ENCODE measurements at regions not wholly inside any gene's neighbourhood (a gene's known extent, or its start where the extent isn't known, plus 50 kb on each side); places are given as distances from the start of the nearest gene placed in this dataset.

DNA sequence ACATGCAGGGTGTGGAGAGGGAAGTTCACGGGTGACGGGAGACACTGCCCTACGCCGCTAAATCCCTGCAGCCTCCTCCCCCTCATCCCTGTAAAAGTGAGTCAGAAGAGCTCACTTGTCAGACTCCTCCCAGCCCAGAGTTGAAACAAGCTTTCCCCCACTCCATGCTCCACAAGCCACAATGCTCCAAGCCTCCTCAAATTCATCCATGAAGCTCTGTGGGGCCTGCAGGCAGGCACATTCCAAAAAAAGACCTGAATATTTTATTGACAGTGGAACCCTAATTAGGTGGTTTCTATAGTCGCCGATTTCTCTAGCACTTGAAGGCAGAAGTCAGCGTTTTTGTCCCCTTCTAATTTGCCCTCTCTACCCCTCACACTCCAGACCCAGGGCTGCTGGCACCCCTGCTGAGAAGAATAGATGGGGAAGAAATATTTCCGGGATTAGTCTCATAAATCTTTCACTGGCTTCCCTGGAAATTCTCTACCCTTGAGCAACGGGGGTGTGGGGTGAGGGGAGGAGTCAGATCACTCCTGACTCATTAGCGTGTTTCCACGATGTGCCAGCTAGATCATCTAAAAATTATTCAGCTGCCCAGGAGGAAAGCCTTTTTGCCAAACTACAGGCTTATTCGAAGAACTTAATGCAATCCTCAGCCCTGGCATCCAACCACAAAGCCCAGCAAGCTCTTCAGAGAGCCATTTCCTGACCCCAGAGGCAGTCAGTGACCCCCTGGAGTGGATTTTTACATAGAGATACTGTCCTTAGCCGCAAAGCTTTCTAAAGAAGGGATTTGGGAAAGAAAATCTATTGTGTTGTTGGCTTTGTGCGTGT, 97.1 kb downstream of the ENC1 start:
- Histone ChIP-seq H3K27me3 (ENCODE audit: control insufficient read depth in 2 of 2, insufficient read depth in 2 of 2, low read length in 2 of 2) (no peaks in the 10 kb centered on the region), H3K9me3 (ENCODE audit: control insufficient read depth in 2 of 3, low read length in 3 of 3) (no peaks in the 10 kb centered on the region), H3K4me1 (ENCODE audit: control insufficient read depth in 2 of 2, insufficient read depth in 2 of 2, low read length in 2 of 2) (no peaks in the 10 kb centered on the region), H3K27ac (ENCODE audit: low read depth, low read length) (no peak overlapping the region), H3K4me3 (ENCODE audit: low read length) (no peak overlapping the region), H3K36me3 (ENCODE audit: control insufficient read depth in 2 of 3, insufficient read depth in 3 of 3, low read length in 3 of 3) (no peaks in the 10 kb centered on the region)
- intact Hi-C loops (cut with micrococcal nuclease), result no loop called here
- POLR2A ChIA-PET, result no interaction called here
- CTCF ChIA-PET, result interaction anchor here (0.6 kb wide), 1 partner anchor 564 kb away, joined by 3 read pairs; no protein-coding TSS in a partner anchor
- H3K9me3 Mint-ChIP-seq, result peaks cover 0 to 2% (median 0%) of the 10 kb centered on the region in 11 donors
- peaks cover 8 to 11% (median 9%) of the 10 kb centered on the region in 5 donors for H3K27me3 Mint-ChIP-seq
- H3K36me3 Mint-ChIP-seq, result no peaks in the 10 kb centered on the region
- no peaks in the 10 kb centered on the region for H3K4me1 Mint-ChIP-seq
- H3K4me3 Mint-ChIP-seq, result no peak overlapping the region
- ATAC-seq, result no peak
- no peak for DNase-seq
- no peak overlapping the region for H3K27ac Mint-ChIP-seq

DNA sequence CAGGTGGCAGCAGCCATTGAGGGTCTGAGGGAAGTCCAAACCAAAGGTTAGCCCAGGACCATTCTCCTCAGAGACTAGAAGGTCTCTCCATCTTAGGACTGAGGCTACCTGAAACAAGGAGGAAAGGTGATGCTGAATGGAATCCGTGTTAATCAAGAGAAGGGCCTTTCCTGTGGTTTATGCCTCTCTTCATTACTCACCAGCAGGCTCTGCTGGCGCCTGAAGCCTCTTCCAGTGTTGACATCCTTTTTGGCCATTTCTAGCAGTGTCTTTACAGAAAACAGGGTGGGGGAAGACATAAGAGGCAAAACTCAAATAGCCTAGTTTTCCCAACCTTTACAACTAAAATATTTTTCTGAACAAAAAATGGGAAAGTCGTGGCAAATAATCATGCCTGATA, 98.0 kb downstream of the ENC1 start:
- H3K9me3 Mint-ChIP-seq, result peaks cover 0 to 2% (median 0%) of the 10 kb centered on the region in 11 donors
- no peaks in the 10 kb centered on the region for H3K27me3 ChIP-seq (ENCODE audit: control insufficient read depth in 2 of 2, insufficient read depth in 2 of 2, low read length in 2 of 2)
- intact Hi-C loops (cut with micrococcal nuclease), result no loop called here
- H3K4me3 Mint-ChIP-seq, result no peak overlapping the region
- H3K36me3 Mint-ChIP-seq, result peaks cover 0 to 5% (median 0%) of the 10 kb centered on the region in 5 donors
- H3K27me3 Mint-ChIP-seq, result peaks cover 9 to 16% (median 15%) of the 10 kb centered on the region in 5 donors
- H3K36me3 ChIP-seq (ENCODE audit: control insufficient read depth in 2 of 3, insufficient read depth in 3 of 3, low read length in 3 of 3), result no peaks in the 10 kb centered on the region
- DNase-seq (no peak), ATAC-seq (no peak)
- no peaks in the 10 kb centered on the region for H3K9me3 ChIP-seq (ENCODE audit: control insufficient read depth in 2 of 3, low read length in 3 of 3)
- POLR2A ChIA-PET, result no interaction called here
- CTCF ChIA-PET, result no interaction called here
- H3K27ac ChIP-seq (ENCODE audit: low read depth, low read length), result no peak overlapping the region
- no peaks in the 10 kb centered on the region for H3K4me1 ChIP-seq (ENCODE audit: control insufficient read depth in 2 of 2, insufficient read depth in 2 of 2, low read length in 2 of 2)
- H3K27ac Mint-ChIP-seq, result no peak overlapping the region
- H3K4me1 Mint-ChIP-seq, result no peaks in the 10 kb centered on the region
- no peak overlapping the region for H3K4me3 ChIP-seq (ENCODE audit: low read length)

GRCh38 chr5:74541381-74541781, 99.1 kb downstream of the ENC1 start:
- ATAC-seq, result no peak
- intact Hi-C loops (cut with micrococcal nuclease), result no loop called here

GRCh38 chr5:74540622-74541021, 99.9 kb downstream of the ENC1 start:
- Histone ChIP-seq H3K27me3 (ENCODE audit: control insufficient read depth in 2 of 2, insufficient read depth in 2 of 2, low read length in 2 of 2) (no peaks in the 10 kb centered on the region), H3K36me3 (ENCODE audit: control insufficient read depth in 2 of 3, insufficient read depth in 3 of 3, low read length in 3 of 3) (no peaks in the 10 kb centered on the region), H3K9me3 (ENCODE audit: control insufficient read depth in 2 of 3, low read length in 3 of 3) (no peaks in the 10 kb centered on the region), H3K4me3 (ENCODE audit: low read length) (no peak overlapping the region), H3K4me1 (ENCODE audit: control insufficient read depth in 2 of 2, insufficient read depth in 2 of 2, low read length in 2 of 2) (no peaks in the 10 kb centered on the region), H3K27ac (ENCODE audit: low read depth, low read length) (no peak overlapping the region)
- intact Hi-C loops (cut with micrococcal nuclease), result no loop called here
- Mint-ChIP-seq H3K27ac (no peak overlapping the region), H3K9me3 (peaks cover 0 to 6% (median under 1%) of the 10 kb centered on the region in 11 donors), H3K4me1 (no peaks in the 10 kb centered on the region), H3K27me3 (peaks cover 9 to 16% (median 15%) of the 10 kb centered on the region in 5 donors), H3K4me3 (no peak overlapping the region), H3K36me3 (peaks cover 0 to 5% (median 0%) of the 10 kb centered on the region in 5 donors)
- DNase-seq, result no peak
- CTCF ChIA-PET, result no interaction called here
- no peak for ATAC-seq
- POLR2A ChIA-PET, result no interaction called here

More at GRCh38 chr5:74541381-74541781, 99.1 kb downstream of the ENC1 start:
- Mint-ChIP-seq H3K4me3 (no peak overlapping the region), H3K36me3 (peaks cover 0 to 5% (median 0%) of the 10 kb centered on the region in 5 donors), H3K27ac (no peak overlapping the region), H3K27me3 (peaks cover 9 to 16% (median 15%) of the 10 kb centered on the region in 5 donors), H3K4me1 (no peaks in the 10 kb centered on the region), H3K9me3 (peaks cover 0 to 2% (median 0%) of the 10 kb centered on the region in 11 donors)
- Histone ChIP-seq H3K9me3 (ENCODE audit: control insufficient read depth in 2 of 3, low read length in 3 of 3) (no peaks in the 10 kb centered on the region), H3K4me3 (ENCODE audit: low read length) (no peak overlapping the region), H3K27me3 (ENCODE audit: control insufficient read depth in 2 of 2, insufficient read depth in 2 of 2, low read length in 2 of 2) (no peaks in the 10 kb centered on the region), H3K36me3 (ENCODE audit: control insufficient read depth in 2 of 3, insufficient read depth in 3 of 3, low read length in 3 of 3) (no peaks in the 10 kb centered on the region), H3K27ac (ENCODE audit: low read depth, low read length) (no peak overlapping the region), H3K4me1 (ENCODE audit: control insufficient read depth in 2 of 2, insufficient read depth in 2 of 2, low read length in 2 of 2) (no peaks in the 10 kb centered on the region)
- no peak for DNase-seq
- ChIA-PET POLR2A (no interaction called here), CTCF (no interaction called here)

DNA sequence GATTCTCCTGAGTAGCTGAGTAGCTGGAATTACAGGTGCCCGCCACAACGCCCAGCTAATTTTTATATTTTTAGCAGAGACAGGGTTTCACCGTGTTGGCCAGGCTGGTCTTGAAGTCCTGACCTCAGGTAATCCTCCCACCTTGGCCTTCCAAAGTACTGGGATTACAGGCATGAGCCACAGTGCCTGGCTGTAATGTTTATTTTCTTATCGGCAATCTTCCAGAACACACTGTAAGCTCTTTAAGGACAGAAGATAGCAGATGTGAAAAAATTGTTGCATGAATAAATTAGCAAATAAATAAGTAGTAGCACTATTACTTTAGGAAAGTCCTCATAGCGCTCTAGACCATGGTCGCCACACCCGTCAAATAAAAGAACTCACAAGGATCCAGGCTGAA, 100.5 kb downstream of the ENC1 start:
- Histone ChIP-seq H3K36me3 (ENCODE audit: control insufficient read depth in 2 of 3, insufficient read depth in 3 of 3, low read length in 3 of 3) (no peaks in the 10 kb centered on the region), H3K4me3 (ENCODE audit: low read length) (no peak overlapping the region), H3K27ac (ENCODE audit: low read depth, low read length) (no peak overlapping the region), H3K27me3 (ENCODE audit: control insufficient read depth in 2 of 2, insufficient read depth in 2 of 2, low read length in 2 of 2) (no peaks in the 10 kb centered on the region), H3K4me1 (ENCODE audit: control insufficient read depth in 2 of 2, insufficient read depth in 2 of 2, low read length in 2 of 2) (no peaks in the 10 kb centered on the region), H3K9me3 (ENCODE audit: control insufficient read depth in 2 of 3, low read length in 3 of 3) (peaks cover 0 to under 1% (median 0%) of the 10 kb centered on the region in 3 experiments)
- CTCF ChIA-PET, result no interaction called here
- intact Hi-C loops (cut with micrococcal nuclease), result no loop called here
- H3K4me3 Mint-ChIP-seq, result no peak overlapping the region
- H3K27me3 Mint-ChIP-seq, result peaks cover 9 to 16% (median 15%) of the 10 kb centered on the region in 5 donors
- peaks cover 0 to 6% (median 0%) of the 10 kb centered on the region in 5 donors for H3K36me3 Mint-ChIP-seq
- no peak overlapping the region for H3K27ac Mint-ChIP-seq
- no peak for DNase-seq
- POLR2A ChIA-PET, result no interaction called here
- no peak for ATAC-seq
- peaks cover 0 to 13% (median 4%) of the 10 kb centered on the region in 11 donors for H3K9me3 Mint-ChIP-seq
- H3K4me1 Mint-ChIP-seq, result no peaks in the 10 kb centered on the region

DNA sequence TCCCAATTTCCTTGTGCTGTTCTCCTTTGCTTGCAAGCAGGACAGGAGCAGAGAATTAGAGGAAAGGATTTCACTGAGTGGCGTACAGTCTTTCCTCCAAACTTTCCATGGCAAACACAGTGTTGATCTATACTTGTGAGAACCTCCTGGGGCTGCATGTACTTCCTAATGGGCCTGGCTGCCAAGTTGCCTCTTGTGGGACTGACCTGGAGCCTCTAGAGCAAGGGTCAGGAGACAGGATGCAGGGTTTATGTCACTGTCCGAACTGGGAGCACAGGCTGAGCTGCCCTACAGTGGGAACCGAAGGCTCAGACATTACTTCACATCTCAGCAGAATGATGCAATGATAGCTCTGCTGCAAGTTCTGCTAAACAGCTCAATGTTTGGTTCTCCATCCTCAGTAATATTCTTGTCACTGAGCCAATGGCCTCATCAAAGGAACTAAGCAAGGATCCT, 102.3 kb downstream of the ENC1 start:
- no peaks in the 10 kb centered on the region for H3K36me3 ChIP-seq (ENCODE audit: control insufficient read depth in 2 of 3, insufficient read depth in 3 of 3, low read length in 3 of 3)
- Mint-ChIP-seq H3K4me1 (no peaks in the 10 kb centered on the region), H3K9me3 (peaks cover 3 to 30% (median 13%) of the 10 kb centered on the region in 11 donors), H3K36me3 (peaks cover 0 to 19% (median 0%) of the 10 kb centered on the region in 5 donors), H3K27me3 (peaks cover 3 to 18% (median 12%) of the 10 kb centered on the region in 5 donors), H3K4me3 (no peak overlapping the region), H3K27ac (no peak overlapping the region)
- intact Hi-C loops (cut with micrococcal nuclease), result no loop called here
- H3K27me3 ChIP-seq (ENCODE audit: control insufficient read depth in 2 of 2, insufficient read depth in 2 of 2, low read length in 2 of 2), result no peaks in the 10 kb centered on the region
- H3K27ac ChIP-seq (ENCODE audit: low read depth, low read length), result no peak overlapping the region
- ChIA-PET POLR2A (no interaction called here), CTCF (no interaction called here)
- ATAC-seq, result peak; percentile 71
- DNase-seq, result no peak
- H3K4me3 ChIP-seq (ENCODE audit: low read length), result no peak overlapping the region
- H3K9me3 ChIP-seq (ENCODE audit: control insufficient read depth in 2 of 3, low read length in 3 of 3), result peaks cover 0 to 6% (median 0%) of the 10 kb centered on the region in 3 experiments
- no peaks in the 10 kb centered on the region for H3K4me1 ChIP-seq (ENCODE audit: control insufficient read depth in 2 of 2, insufficient read depth in 2 of 2, low read length in 2 of 2)

DNA sequence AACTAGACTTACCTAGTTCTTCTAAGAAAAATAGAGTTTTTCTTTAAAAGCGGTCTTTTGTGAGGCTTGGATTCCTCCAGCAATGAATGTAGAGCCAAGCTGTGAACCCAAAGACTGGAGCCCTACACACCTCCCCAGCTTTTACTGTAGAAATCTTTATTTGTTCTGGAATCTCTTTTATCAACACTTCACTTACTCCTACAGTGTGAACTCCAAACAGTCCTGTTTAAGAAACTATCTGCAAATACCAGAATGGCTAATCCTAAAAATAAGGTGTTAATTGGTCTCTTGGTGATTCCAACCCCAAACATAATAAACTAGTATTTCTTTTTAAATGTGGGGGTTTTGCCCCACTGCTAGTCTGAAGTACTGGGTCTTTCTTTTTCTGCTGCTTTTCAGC, 103.9 kb downstream of the ENC1 start:
- ChIA-PET POLR2A (no interaction called here), CTCF (no interaction called here)
- peaks cover 0 to 23% (median 0%) of the 10 kb centered on the region in 5 donors for H3K36me3 Mint-ChIP-seq
- H3K4me1 ChIP-seq (ENCODE audit: control insufficient read depth in 2 of 2, insufficient read depth in 2 of 2, low read length in 2 of 2), result no peaks in the 10 kb centered on the region
- DNase-seq (no peak), ATAC-seq (no peak)
- intact Hi-C loops (cut with micrococcal nuclease), result no loop called here
- no peaks in the 10 kb centered on the region for H3K36me3 ChIP-seq (ENCODE audit: control insufficient read depth in 2 of 3, insufficient read depth in 3 of 3, low read length in 3 of 3)
- peaks cover 0 to 6% (median 0%) of the 10 kb centered on the region in 3 experiments for H3K9me3 ChIP-seq (ENCODE audit: control insufficient read depth in 2 of 3, low read length in 3 of 3)
- no peaks in the 10 kb centered on the region for H3K27me3 ChIP-seq (ENCODE audit: control insufficient read depth in 2 of 2, insufficient read depth in 2 of 2, low read length in 2 of 2)
- no peak overlapping the region for H3K4me3 Mint-ChIP-seq
- H3K4me1 Mint-ChIP-seq, result no peaks in the 10 kb centered on the region
- H3K27me3 Mint-ChIP-seq, result peaks cover 0 to 28% (median 8%) of the 10 kb centered on the region in 5 donors
- H3K27ac Mint-ChIP-seq, result no peak overlapping the region
- no peak overlapping the region for H3K27ac ChIP-seq (ENCODE audit: low read depth, low read length)
- peaks cover 3 to 36% (median 16%) of the 10 kb centered on the region in 11 donors for H3K9me3 Mint-ChIP-seq
- H3K4me3 ChIP-seq (ENCODE audit: low read length), result no peak overlapping the region
